ENCODE measurements at regions not wholly inside any gene's neighbourhood (a gene's known extent, or its start where the extent isn't known, plus 50 kb on each side); places are given as distances from the start of the nearest gene placed in this dataset.
A peak's percentile ranks its signal among the peaks of the same experiment; 100 is the strongest.
"Not testable (repeated sequence)": the region's sequence is repeated elsewhere in the genome, so short reads cannot be mapped to it uniquely, and the experiment has no call there.

DNA sequence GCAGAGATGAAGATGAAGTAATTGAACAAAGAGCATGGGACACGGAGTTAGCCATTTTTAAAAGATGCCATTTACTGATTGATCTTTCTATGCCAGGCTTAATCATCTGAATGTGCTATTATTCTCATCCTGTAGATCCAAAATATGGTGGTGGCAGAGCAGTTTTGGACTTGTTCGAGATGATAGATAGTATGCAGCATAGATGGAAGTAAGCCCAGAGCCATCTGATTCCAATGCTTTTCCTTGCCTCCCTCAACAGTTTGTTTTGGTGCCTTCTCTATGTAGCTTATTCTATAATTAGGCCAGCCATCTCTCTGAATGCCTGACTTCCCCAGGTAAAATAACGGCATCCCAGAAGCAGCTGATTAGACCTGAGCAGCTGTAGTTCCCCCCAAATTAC, 152.6 kb upstream of the CLNK start:
- no peaks in the 10 kb centered on the region for H3K36me3 ChIP-seq (ENCODE audit: control insufficient read depth, insufficient read depth, low read length)
- H3K27ac ChIP-seq (ENCODE audit: low read depth, low read length), result no peak overlapping the region
- WGBS, 2 experiments (ENCODE audit: insufficient coverage in 1 of 2, insufficient read length in 1 of 2), result 80 to 93% methylated on average over 3 of the region's 3 CpGs
- Mint-ChIP-seq H3K27ac (no peak overlapping the region), H3K4me1 (peaks cover 48% of the 10 kb centered on the region), H3K4me3 (no peak overlapping the region), H3K27me3 (ENCODE audit: insufficient read depth) (no peaks in the 10 kb centered on the region), H3K36me3 (ENCODE audit: low read depth) (no peaks in the 10 kb centered on the region), H3K9me3 (no peaks in the 10 kb centered on the region)
- H3K9me3 ChIP-seq (ENCODE audit: control insufficient read depth, low read length), result no peaks in the 10 kb centered on the region
- DNase-seq, result no peak
- H3K4me1 ChIP-seq (ENCODE audit: control insufficient read depth, insufficient read depth, low read length), result peaks cover 25% of the 10 kb centered on the region
- H3K9ac ChIP-seq (ENCODE audit: extremely low read depth, low read length, poor library complexity, severe bottlenecking), result no peak overlapping the region
- TF ChIP-seq, protein P1, sequence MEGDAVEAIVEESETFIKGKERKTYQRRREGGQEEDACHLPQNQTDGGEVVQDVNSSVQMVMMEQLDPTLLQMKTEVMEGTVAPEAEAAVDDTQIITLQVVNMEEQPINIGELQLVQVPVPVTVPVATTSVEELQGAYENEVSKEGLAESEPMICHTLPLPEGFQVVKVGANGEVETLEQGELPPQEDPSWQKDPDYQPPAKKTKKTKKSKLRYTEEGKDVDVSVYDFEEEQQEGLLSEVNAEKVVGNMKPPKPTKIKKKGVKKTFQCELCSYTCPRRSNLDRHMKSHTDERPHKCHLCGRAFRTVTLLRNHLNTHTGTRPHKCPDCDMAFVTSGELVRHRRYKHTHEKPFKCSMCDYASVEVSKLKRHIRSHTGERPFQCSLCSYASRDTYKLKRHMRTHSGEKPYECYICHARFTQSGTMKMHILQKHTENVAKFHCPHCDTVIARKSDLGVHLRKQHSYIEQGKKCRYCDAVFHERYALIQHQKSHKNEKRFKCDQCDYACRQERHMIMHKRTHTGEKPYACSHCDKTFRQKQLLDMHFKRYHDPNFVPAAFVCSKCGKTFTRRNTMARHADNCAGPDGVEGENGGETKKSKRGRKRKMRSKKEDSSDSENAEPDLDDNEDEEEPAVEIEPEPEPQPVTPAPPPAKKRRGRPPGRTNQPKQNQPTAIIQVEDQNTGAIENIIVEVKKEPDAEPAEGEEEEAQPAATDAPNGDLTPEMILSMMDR (conservative IDR thresholded peaks at IDR 0.05), result no peak
- H3K4me3 ChIP-seq (ENCODE audit: low read length), result no peak overlapping the region
- H3K27me3 ChIP-seq (ENCODE audit: control insufficient read depth, insufficient read depth, low read length, poor library complexity, severe bottlenecking), result no peaks in the 10 kb centered on the region

DNA sequence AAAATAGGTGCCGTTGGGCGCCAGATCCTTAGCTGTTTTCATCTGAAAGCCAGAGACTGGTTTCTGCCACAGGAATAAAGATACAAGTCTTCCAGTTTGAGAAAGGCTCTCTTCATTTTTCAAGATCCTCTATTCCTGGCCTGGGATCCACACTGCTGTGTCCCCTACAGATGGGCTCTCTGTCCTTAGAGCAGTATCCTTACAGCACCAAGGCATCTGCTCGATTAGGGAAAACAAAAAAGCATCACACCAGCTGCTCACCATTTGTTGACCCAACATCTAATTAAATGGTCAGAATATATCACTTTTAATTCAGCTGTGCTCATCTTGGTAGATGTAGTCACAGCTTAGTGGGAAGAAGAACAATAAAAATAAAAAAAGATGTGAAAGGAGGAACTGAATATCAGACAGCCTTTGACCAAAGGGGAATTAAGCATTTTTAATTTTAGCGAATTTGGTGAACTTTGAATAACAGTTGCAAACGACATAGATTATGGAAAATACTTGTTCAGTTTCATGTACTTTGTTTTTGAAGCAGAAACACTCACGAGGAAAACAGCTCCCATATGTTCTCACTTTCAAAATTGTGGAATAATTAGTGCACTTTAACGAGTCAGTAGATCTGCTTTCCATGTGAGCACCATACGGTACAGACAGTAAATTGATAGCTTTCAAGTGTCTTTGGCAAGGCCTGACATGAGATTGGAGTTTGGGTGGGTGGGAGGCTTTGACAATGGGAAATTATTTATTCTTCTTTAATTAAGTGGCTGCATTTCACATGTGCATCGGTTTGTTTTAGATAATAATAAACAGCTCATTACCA, 148.4 kb upstream of the CLNK start:
- Mint-ChIP-seq H3K9me3 (peaks cover 15% of the 10 kb centered on the region), H3K27ac (no peak overlapping the region)
- peaks cover 25% of the 10 kb centered on the region for H3K4me1 ChIP-seq (ENCODE audit: control insufficient read depth, insufficient read depth, low read length)

DNA sequence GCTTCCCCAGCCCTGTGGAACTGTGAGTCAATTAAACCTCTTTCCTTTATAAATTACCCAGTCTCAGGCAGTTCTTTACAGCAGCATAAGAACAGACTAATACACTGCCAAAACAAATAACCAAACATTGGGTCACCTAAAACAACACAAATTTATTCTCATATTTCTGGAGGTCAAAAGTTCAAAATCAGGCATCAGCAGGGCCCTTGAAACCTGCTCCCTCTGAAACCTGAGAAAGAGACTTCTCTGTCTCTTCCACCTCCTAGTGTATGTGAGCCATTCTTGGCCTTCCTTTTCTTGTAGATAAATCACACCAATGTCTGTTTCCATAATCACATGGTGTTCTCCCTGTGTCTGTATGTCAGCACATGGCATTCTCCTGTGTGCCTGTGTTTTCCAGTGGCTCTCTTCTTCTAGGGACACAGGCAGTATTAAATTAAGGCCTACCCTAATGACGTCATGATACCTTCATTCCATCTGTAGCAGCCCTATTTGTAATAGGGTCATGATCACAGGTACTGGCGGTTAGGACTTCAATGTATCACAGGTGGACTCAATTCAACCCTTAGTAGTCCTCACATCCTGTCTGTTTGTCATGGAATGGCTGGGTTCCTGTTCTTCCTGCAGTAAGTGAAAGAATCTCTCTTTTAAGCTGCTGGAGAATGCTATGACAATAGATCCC, 147.3 kb upstream of the CLNK start:
- peak overlapping the region; percentile 54 for H3K4me3 ChIP-seq (ENCODE audit: low read length)

More for the DNA sequence above, 148.4 kb upstream of the CLNK start:
- DNase-seq, result no peak
- Mint-ChIP-seq H3K4me3 (no peak overlapping the region), H3K4me1 (peaks cover 43% of the 10 kb centered on the region), H3K36me3 (ENCODE audit: low read depth) (peaks cover 1% of the 10 kb centered on the region), H3K27me3 (ENCODE audit: insufficient read depth) (no peaks in the 10 kb centered on the region)
- Histone ChIP-seq H3K9ac (ENCODE audit: extremely low read depth, low read length, poor library complexity, severe bottlenecking) (no peak overlapping the region), H3K4me3 (ENCODE audit: low read length) (no peak overlapping the region), H3K27ac (ENCODE audit: low read depth, low read length) (peak overlapping the region; percentile 54), H3K9me3 (ENCODE audit: control insufficient read depth, low read length) (peaks cover 30% of the 10 kb centered on the region), H3K36me3 (ENCODE audit: control insufficient read depth, insufficient read depth, low read length) (peaks cover 5% of the 10 kb centered on the region), H3K27me3 (ENCODE audit: control insufficient read depth, insufficient read depth, low read length, poor library complexity, severe bottlenecking) (no peaks in the 10 kb centered on the region)
- WGBS, 2 experiments (ENCODE audit: insufficient coverage in 1 of 2, insufficient read length in 1 of 2), result 93 to 98% methylated on average over 7 to 8 of the region's 9 CpGs
- TF ChIP-seq, protein P1 (conservative IDR thresholded peaks at IDR 0.05), result no peak

DNA sequence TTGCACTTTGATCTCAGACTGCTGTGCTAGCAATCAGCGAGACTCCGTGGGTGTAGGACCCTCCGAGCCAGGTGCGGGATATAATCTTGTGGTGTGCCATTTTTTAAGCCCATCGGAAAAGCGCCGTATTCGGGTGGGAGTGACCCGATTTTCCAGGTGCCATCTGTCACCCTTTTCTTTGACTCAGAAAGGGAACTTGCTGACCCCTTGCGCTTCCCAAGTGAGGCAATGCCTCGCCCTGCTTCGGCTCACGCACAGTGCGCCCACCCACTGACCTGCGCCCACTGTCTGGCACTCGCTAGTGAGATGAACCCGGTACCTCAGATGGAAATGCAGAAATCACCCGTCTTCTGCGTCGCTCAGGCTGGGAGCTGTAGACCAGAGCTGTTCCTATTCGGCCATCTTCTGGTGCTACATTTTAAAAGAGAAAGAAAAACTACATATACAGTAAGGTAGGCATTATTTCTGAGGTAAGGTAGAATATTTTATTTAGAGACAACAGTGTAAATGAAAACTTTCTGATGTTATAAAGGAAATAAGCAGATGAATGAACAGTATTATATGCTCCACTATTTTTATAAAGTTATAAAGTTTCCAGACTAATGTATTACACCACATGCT, 144.5 kb upstream of the CLNK start:
- not testable (repeated sequence) for H3K27me3 ChIP-seq (ENCODE audit: control insufficient read depth, insufficient read depth, low read length, poor library complexity, severe bottlenecking); H3K4me1 Mint-ChIP-seq; H3K36me3 Mint-ChIP-seq (ENCODE audit: low read depth); H3K27ac ChIP-seq (ENCODE audit: low read depth, low read length); H3K27me3 Mint-ChIP-seq (ENCODE audit: insufficient read depth); H3K9ac ChIP-seq (ENCODE audit: extremely low read depth, low read length, poor library complexity, severe bottlenecking); H3K4me1 ChIP-seq (ENCODE audit: control insufficient read depth, insufficient read depth, low read length); H3K36me3 ChIP-seq (ENCODE audit: control insufficient read depth, insufficient read depth, low read length)
- Mint-ChIP-seq H3K9me3 (peaks cover 16% of the 10 kb centered on the region), H3K27ac (peak overlapping the region; percentile 52), H3K4me3 (peak overlapping the region; percentile 63)
- WGBS, 2 experiments (ENCODE audit: insufficient coverage in 1 of 2, insufficient read length in 1 of 2), result 93 to 97% methylated on average over 13 to 21 of the region's 21 CpGs
- peak; percentile 61 for DNase-seq
- H3K9me3 ChIP-seq (ENCODE audit: control insufficient read depth, low read length), result peaks cover 30% of the 10 kb centered on the region
- H3K4me3 ChIP-seq (ENCODE audit: low read length), result peak overlapping the region; percentile 9

More for the DNA sequence above, 147.3 kb upstream of the CLNK start:
- DNase-seq, result no peak
- Mint-ChIP-seq H3K9me3 (peaks cover 16% of the 10 kb centered on the region), H3K4me1 (peaks cover 36% of the 10 kb centered on the region), H3K4me3 (no peak overlapping the region), H3K27me3 (ENCODE audit: insufficient read depth) (no peaks in the 10 kb centered on the region), H3K27ac (no peak overlapping the region), H3K36me3 (ENCODE audit: low read depth) (peaks cover 1% of the 10 kb centered on the region)
- peaks cover 30% of the 10 kb centered on the region for H3K9me3 ChIP-seq (ENCODE audit: control insufficient read depth, low read length)
- TF ChIP-seq, protein P1 (conservative IDR thresholded peaks at IDR 0.05), result no peak
- H3K9ac ChIP-seq (ENCODE audit: extremely low read depth, low read length, poor library complexity, severe bottlenecking), result no peak overlapping the region
- peaks cover 17% of the 10 kb centered on the region for H3K4me1 ChIP-seq (ENCODE audit: control insufficient read depth, insufficient read depth, low read length)
- H3K36me3 ChIP-seq (ENCODE audit: control insufficient read depth, insufficient read depth, low read length), result peaks cover 5% of the 10 kb centered on the region
- no peak overlapping the region for H3K27ac ChIP-seq (ENCODE audit: low read depth, low read length)
- no peaks in the 10 kb centered on the region for H3K27me3 ChIP-seq (ENCODE audit: control insufficient read depth, insufficient read depth, low read length, poor library complexity, severe bottlenecking)
- WGBS, 2 experiments (ENCODE audit: insufficient coverage in 1 of 2, insufficient read length in 1 of 2), result 95 to 100% methylated on average over 1 to 2 of the region's 2 CpGs
